ENCODE measurements at regions not wholly inside any gene's neighbourhood (a gene's known extent, or its start where the extent isn't known, plus 50 kb on each side); places are given as distances from the start of the nearest gene placed in this dataset.

DNA sequence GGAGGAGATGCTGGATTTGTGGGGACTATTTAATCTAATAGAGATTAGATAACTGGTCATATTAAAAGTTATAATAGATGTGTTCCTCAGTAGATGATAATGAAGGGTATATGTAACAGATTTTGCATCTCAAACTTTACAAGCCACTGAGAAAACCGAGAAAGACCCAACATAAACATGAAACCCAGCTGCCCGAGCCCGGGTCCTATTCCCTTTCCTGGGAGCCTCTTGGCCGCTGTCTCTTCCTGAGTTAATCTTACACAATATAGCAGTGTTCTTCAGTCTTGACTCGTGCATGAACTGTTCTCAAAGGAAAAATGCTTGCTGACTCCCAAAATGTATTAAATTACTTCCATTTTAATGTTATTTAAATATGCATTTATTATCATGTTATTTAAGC is 94.5 kb downstream of the COPS8 start:
- Histone ChIP-seq H3K4me1 (replicated peaks) (peaks cover 71% of the 10 kb centered on the region), H3K36me3 (no peaks in the 10 kb centered on the region), H3K27ac (no peak overlapping the region), H3K9me3 (replicated peaks) (no peaks in the 10 kb centered on the region), H3K27me3 (replicated peaks) (no peaks in the 10 kb centered on the region), H3K4me3 (no peak overlapping the region)
- DNase-seq (ENCODE audit: low read depth in 1 of 2, low spot score in 2 of 2), result no peak

DNA sequence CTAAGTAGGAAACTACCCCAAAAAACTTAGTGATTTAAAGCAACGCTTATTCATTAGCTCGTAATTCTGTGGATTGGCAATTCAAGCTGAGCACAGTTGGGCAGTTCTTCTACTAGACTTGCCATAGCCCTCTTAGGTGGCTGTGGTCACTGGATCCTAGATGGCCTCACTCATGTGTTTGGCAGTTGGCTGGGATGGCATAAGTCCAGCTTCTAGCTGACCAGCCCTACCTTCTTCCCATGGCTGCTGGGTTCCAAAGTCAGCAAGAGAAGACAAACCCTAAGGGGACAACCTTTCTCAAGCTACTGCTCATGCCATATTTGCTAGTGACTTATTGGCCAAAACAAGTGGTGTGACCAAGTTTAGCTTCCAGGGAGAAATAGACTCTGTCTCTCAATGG is 95.3 kb downstream of the COPS8 start:
- Histone ChIP-seq H3K4me3 (no peak overlapping the region), H3K4me1 (replicated peaks) (peaks cover 77% of the 10 kb centered on the region), H3K36me3 (no peaks in the 10 kb centered on the region), H3K9me3 (replicated peaks) (no peaks in the 10 kb centered on the region), H3K27me3 (replicated peaks) (no peaks in the 10 kb centered on the region), H3K27ac (peak overlapping the region; percentile 84)
- DNase-seq (ENCODE audit: low read depth in 1 of 2, low spot score in 2 of 2), result no peak

GRCh38 chr2:237181844-237182243 is 96.2 kb downstream of the COPS8 start:
- DNase-seq (ENCODE audit: low read depth in 1 of 2, low spot score in 2 of 2), result peak; percentile 79 to 82
- H3K4me1 ChIP-seq (replicated peaks), result peaks cover 73% of the 10 kb centered on the region
- no peaks in the 10 kb centered on the region for H3K27me3 ChIP-seq (replicated peaks)
- no peaks in the 10 kb centered on the region for H3K36me3 ChIP-seq
- no peaks in the 10 kb centered on the region for H3K9me3 ChIP-seq (replicated peaks)
- H3K27ac ChIP-seq, result peak overlapping the region; percentile 84
- no peak overlapping the region for H3K4me3 ChIP-seq

DNA sequence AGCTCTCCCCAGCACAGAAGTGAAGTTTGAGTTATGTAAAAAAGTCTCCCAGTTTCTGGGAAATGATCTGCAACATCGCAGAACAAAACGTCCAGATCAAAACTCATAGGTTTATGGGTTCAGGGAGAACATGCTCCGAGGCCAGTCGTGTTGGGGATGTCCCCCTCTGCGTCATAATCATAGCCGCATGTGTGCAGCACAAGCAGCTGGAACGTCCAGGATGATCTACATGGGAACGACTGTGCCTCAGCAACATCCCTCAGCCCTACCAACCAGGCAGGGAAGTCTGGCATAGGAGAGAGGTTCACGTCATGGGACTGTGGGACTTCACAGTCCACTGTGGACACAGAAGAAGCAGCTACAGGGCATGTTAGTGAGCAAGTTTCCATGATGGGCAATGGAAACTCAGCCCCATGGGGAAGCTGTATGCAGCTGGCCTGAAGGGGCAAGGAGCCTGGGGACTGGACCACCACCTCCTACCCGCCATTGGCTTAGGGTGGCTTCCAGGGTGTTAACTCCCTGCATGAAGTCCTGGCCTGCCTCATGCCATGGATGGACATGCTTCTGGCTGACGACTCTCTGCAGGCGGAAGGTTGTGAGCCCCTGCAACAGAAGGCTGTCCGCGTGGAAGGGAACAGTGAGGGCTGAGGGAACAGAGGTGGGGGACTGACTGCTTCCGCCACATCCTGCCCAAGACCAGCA is 96.9 kb downstream of the COPS8 start:
- Histone ChIP-seq H3K4me3 (no peak overlapping the region), H3K9me3 (replicated peaks) (no peaks in the 10 kb centered on the region), H3K36me3 (no peaks in the 10 kb centered on the region), H3K4me1 (replicated peaks) (peaks cover 68% of the 10 kb centered on the region), H3K27me3 (replicated peaks) (no peaks in the 10 kb centered on the region), H3K27ac (peak overlapping the region; percentile 84)
- no peak for DNase-seq (ENCODE audit: low read depth in 1 of 2, low spot score in 2 of 2)

DNA sequence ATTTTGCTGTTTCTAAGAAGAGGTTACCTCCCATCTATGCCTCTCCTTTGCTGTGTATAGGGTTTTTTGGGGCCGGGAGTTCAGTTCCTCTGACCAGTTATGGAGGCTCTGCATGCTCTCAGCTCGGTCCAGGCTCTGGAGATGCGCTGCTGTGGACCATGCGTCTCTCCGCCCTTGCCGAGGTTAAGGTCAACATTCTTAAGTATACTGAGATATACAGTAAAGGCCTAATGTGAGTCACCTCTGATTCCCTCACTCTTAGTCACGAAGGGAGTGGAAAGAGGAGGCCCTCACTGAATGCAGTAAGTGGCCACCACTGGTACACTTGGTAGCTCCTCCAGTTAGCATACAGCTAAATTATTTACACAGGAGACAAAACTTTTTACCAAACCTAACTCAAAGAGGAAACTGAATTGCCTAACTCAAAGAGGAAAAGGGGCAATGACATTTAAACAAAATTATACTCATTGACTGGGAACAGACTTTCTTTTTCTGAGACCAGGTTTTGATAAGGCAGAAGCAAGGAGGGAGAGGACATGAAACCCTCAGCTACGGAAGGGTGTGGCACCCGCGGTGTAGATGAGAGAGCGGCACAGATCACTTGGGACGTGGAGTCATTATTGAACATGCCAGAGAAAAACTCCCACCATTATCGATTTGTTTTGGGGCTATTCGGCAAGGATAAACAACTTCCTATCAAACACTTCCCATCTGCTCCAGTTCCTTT is 98.7 kb downstream of the COPS8 start:
- Histone ChIP-seq H3K4me1 (replicated peaks) (peaks cover 52% of the 10 kb centered on the region), H3K36me3 (no peaks in the 10 kb centered on the region), H3K9me3 (replicated peaks) (no peaks in the 10 kb centered on the region), H3K27me3 (replicated peaks) (no peaks in the 10 kb centered on the region), H3K27ac (peak overlapping the region; percentile 50), H3K4me3 (no peak overlapping the region)
- peak; percentile 74 to 78 for DNase-seq (ENCODE audit: low read depth in 1 of 2, low spot score in 2 of 2)

DNA sequence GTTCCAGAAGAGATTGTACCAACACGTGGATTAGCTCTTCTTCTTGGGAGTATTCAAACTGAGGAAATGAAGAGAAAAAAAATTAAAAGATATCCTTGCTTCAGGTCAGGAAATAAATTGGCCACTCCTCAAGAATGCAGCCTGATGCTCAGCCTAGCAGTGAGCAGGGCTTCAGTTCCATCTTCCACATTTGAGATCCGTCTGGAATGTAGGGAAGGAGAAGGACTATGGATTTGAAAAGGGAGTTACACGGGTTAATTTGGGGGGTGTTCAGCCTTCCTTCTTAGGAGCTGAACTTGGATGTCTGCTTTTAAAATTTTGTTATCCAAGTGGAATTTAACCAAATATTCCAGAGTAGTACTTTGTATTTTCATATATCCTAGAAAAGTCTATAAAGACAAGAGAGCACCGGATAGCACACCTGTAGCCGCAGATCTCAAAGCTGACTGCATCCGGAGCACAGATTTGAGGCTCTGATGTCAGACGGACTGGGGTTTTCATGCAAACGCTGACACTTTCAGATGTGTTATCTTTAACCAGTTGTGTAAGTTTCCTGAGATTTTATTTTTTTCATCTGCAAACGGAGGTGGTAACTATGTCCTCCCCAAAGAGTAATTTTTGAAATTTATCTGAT is 99.3 kb downstream of the COPS8 start:
- Histone ChIP-seq H3K4me3 (no peak overlapping the region), H3K27me3 (replicated peaks) (no peaks in the 10 kb centered on the region), H3K27ac (peak overlapping the region; percentile 50), H3K36me3 (no peaks in the 10 kb centered on the region), H3K9me3 (replicated peaks) (no peaks in the 10 kb centered on the region), H3K4me1 (replicated peaks) (peaks cover 48% of the 10 kb centered on the region)
- no peak for DNase-seq (ENCODE audit: low read depth in 1 of 2, low spot score in 2 of 2)

DNA sequence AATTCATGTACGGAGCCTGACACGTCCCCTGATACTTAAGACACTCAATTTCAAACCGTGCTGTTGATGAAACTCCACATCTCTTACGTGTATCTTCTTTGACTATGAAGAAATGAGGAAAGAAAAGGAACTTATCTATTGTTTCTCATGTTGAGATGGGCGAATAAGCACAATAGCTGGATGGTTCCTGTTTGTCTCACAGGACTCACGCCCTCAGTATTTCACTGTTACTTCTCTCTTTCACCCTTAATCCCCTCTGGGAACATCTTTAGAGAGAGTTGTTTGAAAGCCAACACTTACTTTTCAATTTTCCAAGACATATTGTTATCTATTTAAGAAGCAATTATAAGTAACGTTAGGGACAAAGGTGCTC is 99.8 kb downstream of the COPS8 start:
- Histone ChIP-seq H3K4me3 (no peak overlapping the region), H3K4me1 (replicated peaks) (peaks cover 48% of the 10 kb centered on the region), H3K27ac (no peak overlapping the region), H3K27me3 (replicated peaks) (no peaks in the 10 kb centered on the region), H3K9me3 (replicated peaks) (no peaks in the 10 kb centered on the region), H3K36me3 (no peaks in the 10 kb centered on the region)
- DNase-seq (ENCODE audit: low read depth in 1 of 2, low spot score in 2 of 2), result no peak

DNA sequence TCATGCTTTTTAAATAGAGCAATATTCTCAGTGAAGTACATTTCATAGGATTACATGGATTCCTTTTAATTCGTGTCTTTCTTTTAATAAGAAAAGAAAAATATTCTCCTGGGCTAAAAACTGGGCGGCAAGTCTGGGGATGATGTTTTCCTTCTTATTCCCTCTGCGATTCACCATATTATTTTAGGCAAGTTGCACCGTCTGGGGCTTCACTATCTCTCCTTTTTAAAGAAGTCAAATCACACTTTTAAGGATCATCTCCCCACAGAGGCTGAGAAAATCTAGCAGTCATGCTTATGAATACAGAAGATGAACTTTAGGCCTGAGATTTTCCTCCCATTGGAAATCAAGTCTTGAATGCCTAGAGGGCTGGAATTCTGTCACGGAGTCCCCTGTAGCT is 104.1 kb downstream of the COPS8 start:
- H3K36me3 ChIP-seq, result no peaks in the 10 kb centered on the region
- H3K9me3 ChIP-seq (replicated peaks), result no peaks in the 10 kb centered on the region
- peaks cover 9% of the 10 kb centered on the region for H3K4me1 ChIP-seq (replicated peaks)
- H3K27ac ChIP-seq, result no peak overlapping the region
- peak in 1 of 2 experiments; percentile 6 for DNase-seq (ENCODE audit: low read depth in 1 of 2, low spot score in 2 of 2)
- no peaks in the 10 kb centered on the region for H3K27me3 ChIP-seq (replicated peaks)
- no peak overlapping the region for H3K4me3 ChIP-seq

DNA sequence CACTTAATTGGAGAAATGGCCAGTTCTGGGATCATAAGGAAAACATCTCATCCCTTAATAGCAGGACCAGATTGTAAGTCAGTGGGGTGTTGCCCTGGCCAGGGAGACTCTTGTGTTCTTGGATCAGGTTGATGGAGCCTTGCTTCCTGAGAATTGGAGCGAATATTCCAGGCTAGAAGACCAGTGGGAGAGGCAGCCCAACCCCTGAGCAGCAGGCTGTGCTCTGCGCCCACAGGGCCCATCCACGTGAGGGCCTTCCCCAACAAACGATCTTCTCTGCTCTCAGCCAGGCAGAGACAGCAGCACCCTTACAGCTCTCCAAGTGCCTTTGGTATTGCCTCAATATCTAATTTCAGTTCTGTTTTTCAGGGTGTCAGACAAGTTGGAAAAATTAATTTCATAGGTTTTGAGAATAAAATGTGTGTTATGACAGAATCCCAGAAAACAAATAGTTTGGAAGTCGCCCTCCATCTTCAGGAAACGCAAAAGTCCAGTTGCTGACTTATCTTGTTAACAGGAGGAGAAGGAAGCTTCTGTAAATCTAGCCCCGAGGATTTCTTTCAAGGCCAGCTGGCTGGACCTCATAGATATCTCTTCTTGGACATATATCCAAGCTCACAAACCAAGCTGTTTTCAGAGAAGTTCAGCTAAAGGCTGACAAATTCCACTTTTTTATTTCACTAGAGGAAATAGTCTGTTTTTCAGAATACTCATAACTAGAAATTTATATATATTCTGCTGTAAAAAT is 105.5 kb downstream of the COPS8 start:
- Histone ChIP-seq H3K4me1 (replicated peaks) (peaks cover 13% of the 10 kb centered on the region), H3K27me3 (replicated peaks) (no peaks in the 10 kb centered on the region), H3K36me3 (no peaks in the 10 kb centered on the region), H3K9me3 (replicated peaks) (no peaks in the 10 kb centered on the region), H3K4me3 (no peak overlapping the region), H3K27ac (no peak overlapping the region)
- DNase-seq (ENCODE audit: low read depth in 1 of 2, low spot score in 2 of 2), result peak in 1 of 2 experiments; percentile 26

GRCh38 chr2:237191714-237192081 is 106.0 kb downstream of the COPS8 start:
- Histone ChIP-seq H3K36me3 (no peaks in the 10 kb centered on the region), H3K4me1 (replicated peaks) (peaks cover 19% of the 10 kb centered on the region), H3K4me3 (no peak overlapping the region), H3K9me3 (replicated peaks) (no peaks in the 10 kb centered on the region), H3K27me3 (replicated peaks) (no peaks in the 10 kb centered on the region), H3K27ac (no peak overlapping the region)
- peak in 1 of 2 experiments; percentile 31 for DNase-seq (ENCODE audit: low read depth in 1 of 2, low spot score in 2 of 2)

- Histone ChIP-seq H3K36me3 (no peaks in the 10 kb centered on the region), H3K4me3 (no peak overlapping the region), H3K27me3 (replicated peaks) (no peaks in the 10 kb centered on the region), H3K4me1 (replicated peaks) (peaks cover 31% of the 10 kb centered on the region), H3K27ac (no peak overlapping the region), H3K9me3 (replicated peaks) (no peaks in the 10 kb centered on the region)
- DNase-seq (ENCODE audit: low read depth in 1 of 2, low spot score in 2 of 2), result peak in 1 of 2 experiments; percentile 37
Measured at GRCh38 chr2:237192881-237193280, 107.2 kb downstream of the COPS8 start.

- Histone ChIP-seq H3K27me3 (replicated peaks) (no peaks in the 10 kb centered on the region), H3K27ac (no peak overlapping the region), H3K36me3 (no peaks in the 10 kb centered on the region), H3K4me3 (no peak overlapping the region), H3K9me3 (replicated peaks) (no peaks in the 10 kb centered on the region), H3K4me1 (replicated peaks) (peaks cover 36% of the 10 kb centered on the region)
- peak in 1 of 2 experiments; percentile 28 for DNase-seq (ENCODE audit: low read depth in 1 of 2, low spot score in 2 of 2)
Measured at GRCh38 chr2:237193436-237193835, 107.7 kb downstream of the COPS8 start.

- H3K4me1 ChIP-seq (replicated peaks), result peaks cover 43% of the 10 kb centered on the region
- no peak overlapping the region for H3K27ac ChIP-seq
- no peaks in the 10 kb centered on the region for H3K27me3 ChIP-seq (replicated peaks)
- H3K4me3 ChIP-seq, result no peak overlapping the region
- peak in 1 of 2 experiments; percentile 25 for DNase-seq (ENCODE audit: low read depth in 1 of 2, low spot score in 2 of 2)
- no peaks in the 10 kb centered on the region for H3K9me3 ChIP-seq (replicated peaks)
- H3K36me3 ChIP-seq, result no peaks in the 10 kb centered on the region
Measured at GRCh38 chr2:237194081-237194480, 108.4 kb downstream of the COPS8 start.

Measured in SJSA1 (cell line).